ENCODE measurements at regions not wholly inside any gene's neighbourhood (a gene's known extent, or its start where the extent isn't known, plus 50 kb on each side); places are given as distances from the start of the nearest gene placed in this dataset.
"Not testable (repeated sequence)": the region's sequence is repeated elsewhere in the genome, so short reads cannot be mapped to it uniquely, and the experiment has no call there.

GRCh38 chr11:123330471-123330870, 99.6 kb upstream of the GRAMD1B start:
- DNase-seq (ENCODE audit: low read depth), result no peak
- TF ChIP-seq CTCF (conservative IDR thresholded peaks at IDR 0.05; ENCODE audit: low read depth, low read length), result no peak
- H3K4me3 ChIP-seq (ENCODE audit: low read depth, low read length), result no peak overlapping the region

GRCh38 chr11:123330071-123330470, 100.0 kb upstream of the GRAMD1B start:
- DNase-seq (ENCODE audit: low read depth), result no peak
- no peak overlapping the region for H3K4me3 ChIP-seq (ENCODE audit: low read depth, low read length)
- TF ChIP-seq CTCF (conservative IDR thresholded peaks at IDR 0.05; ENCODE audit: low read depth, low read length), result no peak

GRCh38 chr11:123328281-123328867, 101.7 kb upstream of the GRAMD1B start:
- H3K4me3 ChIP-seq (ENCODE audit: low read depth, low read length), result no peak overlapping the region
- TF ChIP-seq CTCF (conservative IDR thresholded peaks at IDR 0.05; ENCODE audit: low read depth, low read length), result no peak
- no peak for DNase-seq (ENCODE audit: low read depth)

GRCh38 chr11:123325533-123325932, 104.5 kb upstream of the GRAMD1B start:
- DNase-seq (ENCODE audit: low read depth), result peak; percentile 31
- no peak for TF ChIP-seq CTCF (conservative IDR thresholded peaks at IDR 0.05; ENCODE audit: low read depth, low read length)
- no peak overlapping the region for H3K4me3 ChIP-seq (ENCODE audit: low read depth, low read length)

- no peak overlapping the region for H3K4me3 ChIP-seq (ENCODE audit: low read depth, low read length)
- no peak for DNase-seq (ENCODE audit: low read depth)
- no peak for TF ChIP-seq CTCF (conservative IDR thresholded peaks at IDR 0.05; ENCODE audit: low read depth, low read length)
Measured at GRCh38 chr11:123323568-123323967, 106.5 kb upstream of the GRAMD1B start.

- H3K4me3 ChIP-seq (ENCODE audit: low read depth, low read length), result no peak overlapping the region
- DNase-seq (ENCODE audit: low read depth), result no peak
- TF ChIP-seq CTCF (conservative IDR thresholded peaks at IDR 0.05; ENCODE audit: low read depth, low read length), result no peak
Measured at GRCh38 chr11:123321636-123322035, 108.4 kb upstream of the GRAMD1B start.

GRCh38 chr11:123318623-123319022, 111.4 kb upstream of the GRAMD1B start:
- no peak overlapping the region for H3K4me3 ChIP-seq (ENCODE audit: low read depth, low read length)
- TF ChIP-seq CTCF (conservative IDR thresholded peaks at IDR 0.05; ENCODE audit: low read depth, low read length), result no peak
- DNase-seq (ENCODE audit: low read depth), result no peak

- H3K4me3 ChIP-seq (ENCODE audit: low read depth, low read length); DNase-seq (ENCODE audit: low read depth): not testable (repeated sequence)
Measured at GRCh38 chr11:123318132-123318531, 111.9 kb upstream of the GRAMD1B start.

All from epithelial cell of proximal tubule (primary cell).